ENCODE measurements at regions not wholly inside any gene's neighbourhood (a gene's known extent, or its start where the extent isn't known, plus 50 kb on each side); places are given as distances from the start of the nearest gene placed in this dataset.

DNA sequence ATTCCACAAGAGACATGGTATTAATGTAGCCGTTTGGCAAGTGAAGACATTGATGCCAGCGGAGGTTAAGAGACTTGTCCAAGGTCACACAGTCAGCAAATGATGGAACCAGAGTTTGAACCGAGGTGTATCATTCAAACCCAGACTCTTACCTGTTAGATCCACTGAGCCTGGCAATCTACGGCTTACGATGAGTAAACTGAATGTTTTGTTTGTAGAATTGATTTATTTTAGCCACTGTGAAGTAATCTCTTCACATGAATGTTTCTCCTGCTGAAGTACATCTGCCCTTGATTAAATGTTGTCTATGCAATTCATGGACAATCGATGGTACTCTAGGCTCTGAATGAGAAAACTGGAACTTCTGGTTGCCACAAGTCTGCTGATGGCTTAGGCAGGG lies 155.5 kb upstream of the NAV2 start (continued):
- TF ChIP-seq CBX5 (IDR thresholded peaks at IDR 0.05; ENCODE audit: low read depth, low read length) = no peak
- TF ChIP-seq RFX5 (IDR thresholded peaks at IDR 0.05; ENCODE audit: borderline replicate concordance, low read depth, low read length) = no peak
- TF ChIP-seq MAFK (IDR thresholded peaks at IDR 0.05; ENCODE audit: low read depth, low read length) = no peak
- TF ChIP-seq YY1 (IDR thresholded peaks at IDR 0.05; ENCODE audit: low read depth, low read length) = no peak
